ENCODE measurements at regions not wholly inside any gene's neighbourhood (a gene's known extent, or its start where the extent isn't known, plus 50 kb on each side); places are given as distances from the start of the nearest gene placed in this dataset.

- TF ChIP-seq, protein P1, sequence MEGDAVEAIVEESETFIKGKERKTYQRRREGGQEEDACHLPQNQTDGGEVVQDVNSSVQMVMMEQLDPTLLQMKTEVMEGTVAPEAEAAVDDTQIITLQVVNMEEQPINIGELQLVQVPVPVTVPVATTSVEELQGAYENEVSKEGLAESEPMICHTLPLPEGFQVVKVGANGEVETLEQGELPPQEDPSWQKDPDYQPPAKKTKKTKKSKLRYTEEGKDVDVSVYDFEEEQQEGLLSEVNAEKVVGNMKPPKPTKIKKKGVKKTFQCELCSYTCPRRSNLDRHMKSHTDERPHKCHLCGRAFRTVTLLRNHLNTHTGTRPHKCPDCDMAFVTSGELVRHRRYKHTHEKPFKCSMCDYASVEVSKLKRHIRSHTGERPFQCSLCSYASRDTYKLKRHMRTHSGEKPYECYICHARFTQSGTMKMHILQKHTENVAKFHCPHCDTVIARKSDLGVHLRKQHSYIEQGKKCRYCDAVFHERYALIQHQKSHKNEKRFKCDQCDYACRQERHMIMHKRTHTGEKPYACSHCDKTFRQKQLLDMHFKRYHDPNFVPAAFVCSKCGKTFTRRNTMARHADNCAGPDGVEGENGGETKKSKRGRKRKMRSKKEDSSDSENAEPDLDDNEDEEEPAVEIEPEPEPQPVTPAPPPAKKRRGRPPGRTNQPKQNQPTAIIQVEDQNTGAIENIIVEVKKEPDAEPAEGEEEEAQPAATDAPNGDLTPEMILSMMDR (conservative IDR thresholded peaks at IDR 0.05; ENCODE audit: low read depth, low read length), result no peak
- H3K4me3 ChIP-seq (ENCODE audit: low read length), result no peak overlapping the region
- no peak for DNase-seq (ENCODE audit: low read depth)
These were observed 427.2 kb downstream of the PLCL1 start for GRCh38 chr2:198231562-198231961.

- no peak for DNase-seq (ENCODE audit: low read depth)
- TF ChIP-seq, protein P1 (conservative IDR thresholded peaks at IDR 0.05; ENCODE audit: low read depth, low read length), result no peak
- H3K4me3 ChIP-seq (ENCODE audit: low read length), result no peak overlapping the region
These were observed 416.6 kb downstream of the PLCL1 start for GRCh38 chr2:198220763-198221610.

DNA sequence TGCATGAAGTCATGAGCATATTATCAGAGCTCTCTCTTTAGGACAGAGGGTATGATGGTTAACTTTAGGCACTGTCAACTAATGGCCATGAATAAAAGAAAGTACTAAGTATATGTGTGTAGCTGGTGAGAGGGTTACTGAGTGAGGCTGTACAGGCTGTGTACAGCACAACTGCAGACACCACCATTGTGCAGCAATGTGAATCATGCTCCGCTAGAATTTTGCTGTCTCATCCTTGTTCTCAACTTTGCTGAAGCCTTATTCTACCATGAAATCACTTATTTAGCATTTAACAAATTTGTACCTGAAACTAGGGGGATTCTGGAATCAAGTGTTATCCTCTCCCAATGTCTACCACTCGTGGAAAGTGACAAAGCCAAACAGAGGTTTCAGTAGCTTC is 414.9 kb downstream of the PLCL1 start:
- no peak overlapping the region for H3K4me3 ChIP-seq (ENCODE audit: low read length)
- no peak for DNase-seq (ENCODE audit: low read depth)
- TF ChIP-seq, protein P1 (conservative IDR thresholded peaks at IDR 0.05; ENCODE audit: low read depth, low read length), result no peak

GRCh38 chr2:198214114-198214596 is 409.8 kb downstream of the PLCL1 start:
- no peak for DNase-seq (ENCODE audit: low read depth)
- no peak overlapping the region for H3K4me3 ChIP-seq (ENCODE audit: low read length)
- TF ChIP-seq, protein P1 (conservative IDR thresholded peaks at IDR 0.05; ENCODE audit: low read depth, low read length), result no peak

GRCh38 chr2:198213253-198213652 is 408.9 kb downstream of the PLCL1 start:
- H3K4me3 ChIP-seq (ENCODE audit: low read length), result no peak overlapping the region
- TF ChIP-seq, protein P1 (conservative IDR thresholded peaks at IDR 0.05; ENCODE audit: low read depth, low read length), result no peak
- no peak for DNase-seq (ENCODE audit: low read depth)

- TF ChIP-seq, protein P1 (conservative IDR thresholded peaks at IDR 0.05; ENCODE audit: low read depth, low read length), result no peak
- DNase-seq (ENCODE audit: low read depth), result no peak
- no peak overlapping the region for H3K4me3 ChIP-seq (ENCODE audit: low read length)
These were observed 407.3 kb downstream of the PLCL1 start for GRCh38 chr2:198211706-198212105.

Data from retinal pigment epithelial cell (primary cell).